Activated CD4-positive, alpha-beta T cell treated with anti-CD3 and anti-CD28 coated beads for 36 hours (primary cell): ENCODE measurements at regions not wholly inside any gene's neighbourhood (a gene's known extent, or its start where the extent isn't known, plus 50 kb on each side); places are given as distances from the start of the nearest gene placed in this dataset.

Source experiments
- ATAC-seq: fragments of 200-7000 bp; cut with Tn5 transposase; one replicate; pipeline ENCODE4 v1.10.0; 2021; ENCODE audit warnings: mild to moderate bottlenecking, moderate library complexity
- CTCF ChIA-PET: fragments of 350-600 bp; sonication (Branson Sonifier 250); formaldehyde crosslinking; loops from one replicate; lab custom pipeline; 2021; ENCODE audit warnings: antibody characterized with exemption; lab: Charles Lee
- POLR2A ChIA-PET: fragments of 350-600 bp; sonication (Branson Sonifier 250); formaldehyde crosslinking; loops from one replicate; lab custom pipeline; 2021; ENCODE audit warnings: antibody characterized with exemption, inconsistent platforms; lab: Charles Lee
- DNase-seq: peaks from one replicate; pipeline ENCODE4 v3.0.0-alpha.2; 2020
- H3K27ac Mint-ChIP-seq: one replicate; pipeline ENCODE4 v1.8.0; 2021; ENCODE audit warnings: mixed read lengths
- H3K27me3 Mint-ChIP-seq: one replicate; pipeline ENCODE4 v1.8.0; 2021; ENCODE audit warnings: mixed read lengths
- H3K36me3 Mint-ChIP-seq: one replicate; pipeline ENCODE4 v1.8.0; 2021; ENCODE audit warnings: low read depth, mixed read lengths
- H3K4me1 Mint-ChIP-seq: one replicate; pipeline ENCODE4 v1.8.0; 2021; ENCODE audit warnings: mixed read lengths
- H3K4me3 Mint-ChIP-seq: one replicate; pipeline ENCODE4 v1.8.0; 2021; ENCODE audit warnings: mild to moderate bottlenecking, moderate library complexity, mixed read lengths
- H3K9me3 Mint-ChIP-seq: one replicate; pipeline ENCODE4 v1.8.0; 2021; ENCODE audit warnings: low read depth, mixed read lengths
- intact Hi-C, 2 experiments: fragments of 100-400 bp; cut with DNase I in 1 of 2; cut with micrococcal nuclease in 1 of 2; formaldehyde crosslinking; loops; one replicate each; pipeline versions ENCODE4 v1.14.2 to v1.15.1; 2022 to 2024; cut with DNase I, micrococcal nuclease

GRCh38 chr4:23364167-23364566 lies 525.7 kb downstream of the PPARGC1A start:
- no peaks in the 10 kb centered on the region for H3K36me3 Mint-ChIP-seq
- no peaks in the 10 kb centered on the region for H3K27me3 Mint-ChIP-seq
- no peak overlapping the region for H3K4me3 Mint-ChIP-seq
- POLR2A ChIA-PET, result no interaction called here
- CTCF ChIA-PET, result no interaction called here
- no peak for DNase-seq
- ATAC-seq, result no peak
- H3K27ac Mint-ChIP-seq, result no peak overlapping the region
- intact Hi-C loops, result no loop called here
- H3K9me3 Mint-ChIP-seq, result no peaks in the 10 kb centered on the region
- H3K4me1 Mint-ChIP-seq, result no peaks in the 10 kb centered on the region

- DNase-seq (no peak), ATAC-seq (no peak)
- H3K36me3 Mint-ChIP-seq, result no peaks in the 10 kb centered on the region
- ChIA-PET POLR2A (no interaction called here), CTCF (no interaction called here)
- no peaks in the 10 kb centered on the region for H3K4me1 Mint-ChIP-seq
- intact Hi-C loops, result no loop called here
- H3K9me3 Mint-ChIP-seq, result no peaks in the 10 kb centered on the region
- no peaks in the 10 kb centered on the region for H3K27me3 Mint-ChIP-seq
- no peak overlapping the region for H3K27ac Mint-ChIP-seq
- H3K4me3 Mint-ChIP-seq, result no peak overlapping the region
These were observed 528.4 kb downstream of the PPARGC1A start for GRCh38 chr4:23361453-23361852.

DNA sequence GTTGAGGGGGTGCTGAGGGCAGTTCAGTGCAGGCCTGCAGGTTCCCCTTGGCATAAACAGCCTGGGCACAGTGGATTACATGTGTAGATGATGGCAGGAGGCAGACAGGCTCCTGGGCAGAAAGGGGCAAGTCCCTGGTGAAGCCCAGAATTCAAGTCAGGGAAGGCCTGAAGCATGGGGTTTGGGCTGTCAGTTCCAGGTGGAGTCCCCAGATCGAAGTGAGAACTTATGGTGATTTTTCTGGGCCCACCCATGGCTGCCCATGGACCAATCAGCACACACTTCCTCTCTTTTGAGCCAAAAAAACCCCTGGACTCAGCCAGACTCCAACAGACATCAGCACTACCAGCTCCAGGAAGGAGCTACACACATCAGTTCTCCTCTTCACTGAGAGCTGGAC lies 529.1 kb downstream of the PPARGC1A start:
- intact Hi-C loops, result no loop called here
- no peak for DNase-seq
- ChIA-PET POLR2A (no interaction called here), CTCF (interaction anchor here (0.6 to 0.7 kb wide), 2 partner anchors 9 to 15 kb away, joined by 3 to 4 read pairs; no protein-coding TSS in a partner anchor)
- H3K4me1 Mint-ChIP-seq, result no peaks in the 10 kb centered on the region
- H3K27me3 Mint-ChIP-seq, result no peaks in the 10 kb centered on the region
- no peaks in the 10 kb centered on the region for H3K9me3 Mint-ChIP-seq
- no peaks in the 10 kb centered on the region for H3K36me3 Mint-ChIP-seq
- no peak overlapping the region for H3K27ac Mint-ChIP-seq
- H3K4me3 Mint-ChIP-seq, result no peak overlapping the region
- no peak for ATAC-seq

DNA sequence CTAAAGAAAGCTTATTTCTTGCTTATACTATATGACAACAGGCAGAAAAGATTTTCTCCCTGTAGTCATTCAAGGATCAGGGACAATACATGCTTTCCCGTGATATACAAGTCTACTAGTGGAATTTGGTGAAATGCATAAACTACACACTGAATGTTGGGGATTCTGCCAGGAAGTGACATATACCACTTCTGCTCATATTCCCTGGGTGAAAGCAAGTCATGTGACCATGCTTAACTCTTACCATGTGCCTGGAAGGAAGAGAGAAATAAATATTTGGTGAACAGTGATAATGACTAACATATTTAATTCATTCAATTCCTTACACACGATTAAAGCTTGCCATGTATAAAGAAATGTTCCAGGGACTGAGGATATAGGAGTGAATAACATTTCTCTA lies 534.6 kb downstream of the PPARGC1A start:
- no peak overlapping the region for H3K27ac Mint-ChIP-seq
- DNase-seq, result no peak
- CTCF ChIA-PET, result no interaction called here

DNA sequence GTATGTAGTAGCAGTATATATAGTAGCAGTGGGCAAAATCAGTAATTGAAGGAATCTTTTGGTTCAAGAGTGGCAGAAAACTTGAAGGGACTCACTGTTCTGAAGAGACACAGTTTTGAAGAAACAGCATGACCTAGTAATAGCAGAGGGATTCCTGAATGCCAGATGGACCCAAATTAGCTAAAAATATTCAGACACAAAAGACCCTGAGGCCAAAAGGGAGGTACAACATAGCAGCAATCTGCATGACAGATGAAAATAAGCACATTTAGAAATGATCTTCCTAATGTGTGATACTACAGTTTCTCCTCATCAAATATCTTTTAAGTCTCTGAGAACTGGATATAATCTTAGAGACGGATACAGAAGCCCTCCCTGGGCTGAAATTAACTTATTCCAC lies 536.6 kb downstream of the PPARGC1A start:
- intact Hi-C loops, result no loop called here
- no peaks in the 10 kb centered on the region for H3K36me3 Mint-ChIP-seq
- CTCF ChIA-PET, result no interaction called here

More for the DNA sequence above, 534.6 kb downstream of the PPARGC1A start:
- no peaks in the 10 kb centered on the region for H3K27me3 Mint-ChIP-seq
- no peaks in the 10 kb centered on the region for H3K9me3 Mint-ChIP-seq
- POLR2A ChIA-PET, result no interaction called here
- H3K36me3 Mint-ChIP-seq, result no peaks in the 10 kb centered on the region
- no peak for ATAC-seq
- intact Hi-C loops, result no loop called here
- no peaks in the 10 kb centered on the region for H3K4me1 Mint-ChIP-seq
- H3K4me3 Mint-ChIP-seq, result no peak overlapping the region

GRCh38 chr4:23348789-23349498 lies 540.9 kb downstream of the PPARGC1A start:
- ATAC-seq, result no peak
- H3K27ac Mint-ChIP-seq, result no peak overlapping the region
- H3K36me3 Mint-ChIP-seq, result no peaks in the 10 kb centered on the region
- H3K27me3 Mint-ChIP-seq, result no peaks in the 10 kb centered on the region
- no peaks in the 10 kb centered on the region for H3K4me1 Mint-ChIP-seq
- DNase-seq, result no peak
- no peaks in the 10 kb centered on the region for H3K9me3 Mint-ChIP-seq
- intact Hi-C loops, result no loop called here
- CTCF ChIA-PET, result no interaction called here
- H3K4me3 Mint-ChIP-seq, result no peak overlapping the region
- POLR2A ChIA-PET, result no interaction called here

More for the DNA sequence above, 536.6 kb downstream of the PPARGC1A start:
- Mint-ChIP-seq H3K27me3 (no peaks in the 10 kb centered on the region), H3K9me3 (no peaks in the 10 kb centered on the region), H3K4me1 (no peaks in the 10 kb centered on the region), H3K27ac (no peak overlapping the region), H3K4me3 (no peak overlapping the region)
- POLR2A ChIA-PET, result no interaction called here
- DNase-seq (no peak), ATAC-seq (no peak)

DNA sequence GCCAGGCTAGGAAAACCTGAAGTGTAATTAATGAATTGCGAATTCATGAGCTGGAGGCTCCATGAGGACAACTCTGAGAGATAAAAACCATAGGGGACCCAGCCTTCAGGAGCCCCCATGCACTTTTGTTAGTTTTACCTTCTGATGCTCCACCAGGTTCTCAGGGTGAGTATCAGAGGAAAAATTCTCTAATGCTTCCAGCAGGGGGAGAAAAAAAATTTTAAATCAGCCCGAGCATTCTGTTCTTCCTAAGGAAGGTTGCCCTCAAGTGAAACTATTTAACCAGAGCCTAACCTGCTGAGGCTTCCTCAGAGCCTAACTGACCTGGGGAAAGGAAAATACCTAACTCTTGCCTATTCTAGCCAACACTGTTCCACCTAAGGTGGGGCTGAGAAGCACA lies 552.6 kb downstream of the PPARGC1A start:
- no peak for DNase-seq
- POLR2A ChIA-PET, result no interaction called here
- intact Hi-C loops, result loop anchor here in 1 of 2 experiments (5.0 kb wide), 1 partner anchor 1080 kb away; no protein-coding TSS in a partner anchor
- no peak overlapping the region for H3K27ac Mint-ChIP-seq
- no peak for ATAC-seq
- no peak overlapping the region for H3K4me3 Mint-ChIP-seq
- H3K4me1 Mint-ChIP-seq, result peaks cover 28% of the 10 kb centered on the region
- CTCF ChIA-PET, result no interaction called here
- H3K36me3 Mint-ChIP-seq, result no peaks in the 10 kb centered on the region
- H3K27me3 Mint-ChIP-seq, result no peaks in the 10 kb centered on the region
- peaks cover 2% of the 10 kb centered on the region for H3K9me3 Mint-ChIP-seq

DNA sequence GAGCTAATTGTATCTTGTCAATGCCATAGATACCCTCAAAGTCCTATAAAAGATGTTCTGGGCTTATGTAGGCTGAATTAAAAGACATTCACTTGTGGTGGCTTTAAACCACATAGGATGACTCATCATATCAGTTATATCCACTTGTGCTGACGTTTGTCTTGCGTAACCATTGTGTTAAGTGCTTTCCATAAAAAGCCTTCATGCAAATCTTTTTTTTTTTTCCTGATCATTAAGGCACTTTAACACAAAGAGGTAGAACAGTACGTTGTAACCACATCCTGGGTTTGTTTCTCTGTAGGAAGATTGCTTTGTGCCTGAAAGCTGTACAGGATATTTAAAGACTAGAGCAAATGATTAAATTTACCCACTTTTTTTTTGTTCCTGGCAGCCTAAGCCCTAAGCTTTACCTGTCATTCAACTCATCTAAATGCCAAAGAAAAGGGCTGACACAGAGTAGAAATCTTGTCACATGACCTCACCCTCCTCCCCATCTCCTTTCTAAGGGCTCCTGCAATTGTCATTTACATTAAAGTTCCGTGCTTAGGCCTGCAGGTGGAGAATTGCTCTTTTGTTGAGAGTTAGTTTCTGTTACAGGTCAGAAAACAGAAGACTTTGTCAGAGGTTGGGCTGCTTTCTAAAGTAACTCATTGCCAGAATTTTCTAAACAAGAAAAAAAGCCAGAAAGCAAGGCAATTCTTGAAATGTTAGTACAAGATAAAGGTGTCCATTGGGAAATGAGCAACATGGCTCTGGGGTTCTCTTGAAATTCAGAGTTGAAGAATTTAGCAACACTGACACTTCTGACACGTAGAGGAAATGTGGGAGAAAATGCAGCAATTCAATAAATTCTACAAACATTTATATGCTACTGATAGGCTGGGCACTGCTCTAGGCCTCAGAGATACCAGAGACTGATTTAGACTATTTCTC lies 555.6 kb downstream of the PPARGC1A start:
- H3K4me3 Mint-ChIP-seq, result peak overlapping the region; percentile 45
- peak; percentile 89 for ATAC-seq
- ChIA-PET POLR2A (no interaction called here), CTCF (interaction anchor here (0.6 kb wide), 1 partner anchor 8 kb away, joined by 3 read pairs; no protein-coding TSS in a partner anchor)
- peak overlapping the region; percentile 92 for H3K27ac Mint-ChIP-seq
- H3K27me3 Mint-ChIP-seq, result no peaks in the 10 kb centered on the region
- intact Hi-C loops, result loop anchor here in 1 of 2 experiments (1.0 kb wide), 1 partner anchor 39 kb away; no protein-coding TSS in a partner anchor
- peaks cover 2% of the 10 kb centered on the region for H3K9me3 Mint-ChIP-seq
- peak; percentile 49 for DNase-seq
- peaks cover 29% of the 10 kb centered on the region for H3K4me1 Mint-ChIP-seq
- no peaks in the 10 kb centered on the region for H3K36me3 Mint-ChIP-seq

DNA sequence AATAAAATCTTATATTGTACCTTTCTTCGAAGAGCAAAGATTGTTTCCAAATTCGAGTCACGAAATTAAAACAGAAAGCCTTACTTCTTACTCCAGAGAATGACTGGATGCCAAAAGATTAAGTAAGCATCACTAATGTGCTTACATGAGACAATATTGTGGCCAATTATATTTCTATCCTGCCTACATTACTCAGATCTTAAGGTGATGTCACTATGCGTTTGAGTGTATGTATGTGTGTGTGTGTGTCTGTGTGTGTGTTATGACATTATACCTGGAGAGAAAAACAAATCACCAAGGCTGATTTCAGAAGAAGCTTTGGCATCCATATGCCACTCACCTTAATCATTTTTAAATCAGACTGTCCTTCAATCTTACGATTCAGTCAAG lies 556.3 kb downstream of the PPARGC1A start:
- CTCF ChIA-PET, result interaction anchor here (0.6 kb wide), 1 partner anchor 9 kb away, joined by 3 read pairs; no protein-coding TSS in a partner anchor
- ATAC-seq (peak; percentile 69), DNase-seq (peak; percentile 14)
- H3K9me3 Mint-ChIP-seq, result peaks cover 2% of the 10 kb centered on the region
- H3K27ac Mint-ChIP-seq, result peak overlapping the region; percentile 92
- H3K4me1 Mint-ChIP-seq, result peaks cover 29% of the 10 kb centered on the region
- H3K27me3 Mint-ChIP-seq, result no peaks in the 10 kb centered on the region
- peak overlapping the region; percentile 23 for H3K4me3 Mint-ChIP-seq
- POLR2A ChIA-PET, result no interaction called here
- no peaks in the 10 kb centered on the region for H3K36me3 Mint-ChIP-seq
- intact Hi-C loops, result no loop called here

DNA sequence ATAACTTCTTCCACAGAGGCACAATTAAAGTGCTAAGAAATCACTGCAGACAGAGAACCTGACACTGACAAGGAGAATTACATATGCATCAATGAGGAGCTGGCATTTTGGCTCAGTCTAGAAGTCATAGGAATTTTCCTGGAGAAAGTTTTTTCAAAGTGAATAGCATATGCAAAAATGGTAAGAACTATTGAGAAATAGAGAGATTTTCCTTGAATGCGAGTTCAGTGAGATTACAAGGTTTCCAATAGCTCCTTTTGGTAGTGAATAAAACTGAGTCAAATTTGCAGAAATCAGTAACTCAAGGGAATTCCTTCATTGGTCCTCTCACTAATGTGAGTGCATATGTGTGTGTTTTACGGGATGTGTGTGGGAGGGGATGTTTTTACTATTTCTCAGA lies 557.5 kb downstream of the PPARGC1A start:
- H3K4me1 Mint-ChIP-seq, result peaks cover 29% of the 10 kb centered on the region
- DNase-seq (no peak), ATAC-seq (no peak)
- peak overlapping the region; percentile 47 for H3K27ac Mint-ChIP-seq
- H3K9me3 Mint-ChIP-seq, result peaks cover 2% of the 10 kb centered on the region
- ChIA-PET POLR2A (no interaction called here), CTCF (interaction anchor here (0.6 kb wide), 1 partner anchor 13 kb away, joined by 3 read pairs; no protein-coding TSS in a partner anchor)
- no peaks in the 10 kb centered on the region for H3K36me3 Mint-ChIP-seq
- H3K27me3 Mint-ChIP-seq, result no peaks in the 10 kb centered on the region
- H3K4me3 Mint-ChIP-seq, result no peak overlapping the region
- intact Hi-C loops, result no loop called here

GRCh38 chr4:23327120-23327519 lies 562.7 kb downstream of the PPARGC1A start:
- H3K4me1 Mint-ChIP-seq, result peaks cover 9% of the 10 kb centered on the region
- DNase-seq (no peak), ATAC-seq (no peak)
- no peaks in the 10 kb centered on the region for H3K36me3 Mint-ChIP-seq
- H3K27me3 Mint-ChIP-seq, result no peaks in the 10 kb centered on the region
- no peaks in the 10 kb centered on the region for H3K9me3 Mint-ChIP-seq
- intact Hi-C loops, result no loop called here
- no peak overlapping the region for H3K4me3 Mint-ChIP-seq
- POLR2A ChIA-PET, result no interaction called here
- H3K27ac Mint-ChIP-seq, result no peak overlapping the region
- CTCF ChIA-PET, result no interaction called here
